Spleen (tissue), 7 donors: ENCODE measurements at regions not wholly inside any gene's neighbourhood (a gene's known extent, or its start where the extent isn't known, plus 50 kb on each side); places are given as distances from the start of the nearest gene placed in this dataset.

Experiments used
- CTCF ChIP-seq, 11 experiments: fragments of 200-600 bp in 7 of 11; fragments of 450-650 bp in 4 of 11; sonication (generic) in 4 of 11; IDR thresholded peaks in 8 of 11; conservative IDR thresholded peaks in 3 of 11; 1 replicate in 7 of 11; 2 replicates in 4 of 11; pipeline versions ENCODE4 v1.4.0 to v1.8.0; 2016 to 2021; ENCODE audit warnings: antibody characterized with exemption in 11 of 11, inconsistent platforms in 4 of 11, mild to moderate bottlenecking in 1 of 11
- POLR2A ChIP-seq, 3 donors: fragments of 450-650 bp; IDR thresholded peaks; one replicate each; pipeline ENCODE4 v1.5.1; 2017; ENCODE audit warnings: antibody characterized with exemption in 3 of 3, mild to moderate bottlenecking in 1 of 3
- POLR2AphosphoS5 ChIP-seq, 3 donors: sonication (generic); formaldehyde crosslinking; IDR thresholded peaks; one replicate each; pipeline ENCODE4 v1.5.1; 2017; ENCODE audit warnings: antibody characterized with exemption in 3 of 3
- donor health status: DM: no; HTN: no; CAD: no; lungs with moderate emphysema.
- donor health status: DM: no; HTN: no; CAD: no.
- donor health status: DM: no; HTN: no; CAD: no.

- TF ChIP-seq POLR2A (IDR thresholded peaks at IDR 0.05) (no peak), CTCF (IDR thresholded peaks at IDR 0.05 in 8 of 11, conservative IDR thresholded peaks at IDR 0.05 in 3 of 11) (no peak), POLR2AphosphoS5 (IDR thresholded peaks at IDR 0.05) (no peak)
These were observed 72.5 kb downstream of the DNAJB9 start for GRCh38 chr7:108642126-108642525.
